Activated naive CD8-positive, alpha-beta T cell (primary cell): ENCODE measurements at regions not wholly inside any gene's neighbourhood (a gene's known extent, or its start where the extent isn't known, plus 50 kb on each side); places are given as distances from the start of the nearest gene placed in this dataset.
"Not testable (repeated sequence)": the region's sequence is repeated elsewhere in the genome, so short reads cannot be mapped to it uniquely, and the experiment has no call there.

Experiments
- H3K27ac Mint-ChIP-seq: one replicate; pipeline ENCODE4 v1.8.0; 2021; ENCODE audit warnings: mixed read lengths
- H3K27me3 Mint-ChIP-seq: one replicate; pipeline ENCODE4 v1.8.0; 2021; ENCODE audit warnings: mixed read lengths
- H3K36me3 Mint-ChIP-seq: one replicate; pipeline ENCODE4 v1.8.0; 2021; ENCODE audit warnings: mixed read lengths
- H3K4me1 Mint-ChIP-seq: one replicate; pipeline ENCODE4 v1.8.0; 2021; ENCODE audit warnings: low read depth, mixed read lengths
- H3K4me3 Mint-ChIP-seq: one replicate; pipeline ENCODE4 v1.8.0; 2021; ENCODE audit warnings: mild to moderate bottlenecking, mixed read lengths
- H3K9me3 Mint-ChIP-seq: one replicate; pipeline ENCODE4 v1.8.0; 2021; ENCODE audit warnings: low read depth, mixed read lengths

DNA sequence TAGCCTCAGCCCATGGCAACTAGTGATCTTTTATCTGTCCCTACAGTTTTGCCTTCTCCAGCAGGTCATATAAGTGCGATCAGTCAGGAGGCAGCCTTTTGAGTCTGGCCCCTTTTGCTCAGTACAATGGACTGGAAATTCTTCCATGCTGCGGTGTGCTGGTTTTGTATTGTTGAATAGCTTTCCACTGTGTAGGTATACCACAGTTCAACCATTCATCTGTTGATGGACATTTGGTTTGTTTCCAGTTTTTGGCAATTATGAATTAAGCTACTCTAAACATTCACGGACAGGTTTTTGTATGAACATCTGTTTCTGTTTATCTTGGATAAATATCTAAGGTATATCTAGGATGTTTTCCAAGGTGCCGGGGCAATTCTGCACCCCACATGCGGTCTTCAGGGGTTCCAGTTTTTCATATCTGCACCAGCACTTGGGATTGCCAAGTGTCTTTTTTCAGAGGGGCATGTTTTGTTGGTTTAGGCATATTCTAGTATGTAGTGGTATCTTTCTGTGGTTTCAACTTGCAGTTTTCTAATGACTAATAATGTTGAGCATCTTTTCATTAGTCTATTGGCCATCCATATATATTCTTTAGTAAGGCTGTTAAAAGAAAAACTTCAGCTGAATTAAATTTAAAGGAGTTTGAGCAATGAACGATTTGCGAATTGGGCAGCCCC, 141.0 kb downstream of the TFAP2C start:
- Mint-ChIP-seq H3K27me3 (no peaks in the 10 kb centered on the region), H3K36me3 (no peaks in the 10 kb centered on the region), H3K27ac (no peak overlapping the region), H3K4me1 (no peaks in the 10 kb centered on the region), H3K4me3 (no peak overlapping the region), H3K9me3 (no peaks in the 10 kb centered on the region)

DNA sequence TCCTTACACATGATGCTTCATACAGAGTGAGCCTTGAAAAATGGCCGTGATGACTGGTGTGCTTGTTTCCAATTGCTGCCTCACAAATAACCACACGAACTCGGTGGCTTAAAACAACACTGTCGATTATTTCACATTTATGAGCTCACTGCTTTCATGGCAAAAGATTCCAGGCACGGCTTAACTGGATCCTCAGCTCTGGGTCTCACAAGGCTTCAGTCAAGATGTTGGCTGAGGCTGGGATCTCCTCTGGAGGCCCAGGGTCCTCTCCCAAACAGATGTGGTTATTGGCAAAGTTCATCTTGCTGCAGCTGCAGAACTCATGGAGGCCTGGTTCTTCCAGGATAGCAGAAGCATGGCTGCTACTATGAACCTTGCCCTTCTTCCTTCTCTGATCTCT, 144.6 kb downstream of the TFAP2C start:
- Mint-ChIP-seq H3K27ac (no peak overlapping the region), H3K36me3 (no peaks in the 10 kb centered on the region), H3K27me3 (no peaks in the 10 kb centered on the region), H3K4me1 (peaks cover 2% of the 10 kb centered on the region), H3K9me3 (no peaks in the 10 kb centered on the region), H3K4me3 (no peak overlapping the region)

DNA sequence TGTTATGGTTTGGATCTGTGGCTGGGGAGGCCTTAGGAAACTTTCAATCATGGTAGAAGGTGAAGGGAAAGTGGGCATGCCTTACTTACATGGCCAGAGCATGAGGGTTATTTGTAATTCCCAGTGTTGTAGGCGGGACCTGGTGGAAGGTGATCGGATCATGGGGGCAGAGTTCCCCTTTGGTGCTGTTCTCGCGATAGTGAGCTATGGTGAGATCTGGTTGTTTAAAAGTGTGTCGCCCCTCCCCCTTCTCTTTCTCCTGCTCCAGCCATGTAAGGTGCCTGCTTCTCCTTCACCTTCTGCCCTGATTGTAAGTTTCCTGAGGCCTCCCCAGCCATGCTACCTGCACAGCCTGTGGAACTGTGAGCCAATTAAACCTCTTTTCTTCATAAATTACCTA, 145.8 kb downstream of the TFAP2C start:
- no peak overlapping the region for H3K27ac Mint-ChIP-seq
- no peak overlapping the region for H3K4me3 Mint-ChIP-seq

DNA sequence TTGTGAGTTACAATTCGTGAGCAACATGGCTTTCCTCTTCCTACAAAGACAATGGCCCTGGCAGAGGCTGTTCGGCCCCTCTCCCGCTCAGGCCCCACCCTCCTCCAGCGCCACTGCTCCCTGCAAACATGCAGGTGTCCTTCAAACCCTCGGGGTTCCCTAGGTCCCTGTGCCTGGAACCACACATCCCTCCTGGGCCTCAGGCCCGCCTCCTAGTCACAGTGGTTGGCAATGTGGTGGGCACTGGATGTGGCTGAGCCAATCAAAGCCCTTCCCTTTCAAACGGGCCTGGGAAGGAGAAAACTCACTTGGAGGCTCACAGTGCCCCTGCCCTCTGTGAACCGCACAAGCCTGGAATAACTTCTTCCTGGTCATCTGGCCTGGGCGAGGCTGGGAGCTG, 147.2 kb downstream of the TFAP2C start:
- no peaks in the 10 kb centered on the region for H3K27me3 Mint-ChIP-seq
- peaks cover 7% of the 10 kb centered on the region for H3K4me1 Mint-ChIP-seq
- H3K27ac Mint-ChIP-seq = no peak overlapping the region
- no peaks in the 10 kb centered on the region for H3K36me3 Mint-ChIP-seq
- no peak overlapping the region for H3K4me3 Mint-ChIP-seq
- H3K9me3 Mint-ChIP-seq = no peaks in the 10 kb centered on the region

More for the DNA sequence above, 145.8 kb downstream of the TFAP2C start:
- no peaks in the 10 kb centered on the region for H3K36me3 Mint-ChIP-seq
- H3K27me3 Mint-ChIP-seq = no peaks in the 10 kb centered on the region
- peaks cover 7% of the 10 kb centered on the region for H3K4me1 Mint-ChIP-seq
- H3K9me3 Mint-ChIP-seq = no peaks in the 10 kb centered on the region

DNA sequence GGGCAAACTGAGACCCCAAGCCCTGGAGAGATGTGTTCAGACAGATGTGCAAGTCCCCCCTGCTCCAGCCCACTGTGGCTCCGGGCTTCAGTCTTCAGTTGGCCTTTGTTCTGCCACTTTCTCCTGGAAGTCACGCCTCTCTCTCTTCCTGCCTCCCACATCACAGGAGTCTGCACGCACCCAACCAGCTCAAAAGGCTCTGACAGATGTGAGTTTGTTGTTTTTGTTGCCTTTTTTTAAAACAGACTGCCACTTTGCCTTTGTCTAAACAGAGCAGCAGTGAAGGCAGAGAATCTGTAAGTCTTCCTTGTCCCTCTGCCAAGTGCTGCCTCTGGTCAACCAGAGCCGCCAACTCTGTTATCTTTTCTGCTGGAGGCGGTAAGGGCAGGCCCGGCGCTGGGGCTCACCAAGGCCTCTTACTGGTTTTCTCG, 149.7 kb downstream of the TFAP2C start:
- peaks cover 7% of the 10 kb centered on the region for H3K4me1 Mint-ChIP-seq
- H3K27ac Mint-ChIP-seq = no peak overlapping the region
- no peaks in the 10 kb centered on the region for H3K36me3 Mint-ChIP-seq
- no peaks in the 10 kb centered on the region for H3K9me3 Mint-ChIP-seq
- no peak overlapping the region for H3K4me3 Mint-ChIP-seq
- peaks cover 4% of the 10 kb centered on the region for H3K27me3 Mint-ChIP-seq

DNA sequence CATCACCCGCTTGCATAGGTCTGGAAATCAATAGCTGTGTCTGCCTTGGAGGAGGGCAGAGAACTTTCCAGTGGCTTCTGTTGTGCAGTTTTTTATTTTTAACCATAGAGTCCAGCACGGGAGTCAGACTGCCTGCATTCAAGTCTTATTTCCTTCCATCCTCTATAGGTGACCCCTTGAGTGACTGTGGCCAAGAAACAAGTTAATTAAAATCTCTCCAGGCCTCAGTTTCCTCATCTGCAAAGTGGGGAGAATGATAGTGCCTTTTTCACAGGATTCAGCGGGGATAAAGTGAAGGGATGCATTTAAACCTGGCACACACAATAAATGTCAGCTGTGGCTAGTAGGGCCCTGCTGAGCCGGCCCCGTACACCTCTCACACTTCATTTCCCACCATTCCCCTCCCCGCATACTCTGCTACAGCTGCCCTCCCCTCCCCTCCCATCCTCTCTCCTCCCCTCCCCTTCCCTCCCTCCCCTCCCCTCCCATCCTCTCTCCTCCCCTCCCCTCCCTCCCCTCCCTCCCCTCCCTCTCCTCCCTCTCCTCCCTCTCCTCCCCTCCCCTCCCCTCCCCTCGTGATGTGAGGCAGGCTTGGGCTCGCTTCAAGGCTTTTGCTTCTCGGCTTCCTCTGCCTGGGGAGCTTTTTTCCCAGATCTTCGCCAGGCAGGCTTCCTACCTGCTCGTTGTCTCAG, 150.5 kb downstream of the TFAP2C start:
- H3K36me3 Mint-ChIP-seq = no peaks in the 10 kb centered on the region
- no peaks in the 10 kb centered on the region for H3K9me3 Mint-ChIP-seq
- H3K4me1 Mint-ChIP-seq = peaks cover 7% of the 10 kb centered on the region
- peaks cover 4% of the 10 kb centered on the region for H3K27me3 Mint-ChIP-seq
- no peak overlapping the region for H3K4me3 Mint-ChIP-seq
- no peak overlapping the region for H3K27ac Mint-ChIP-seq

DNA sequence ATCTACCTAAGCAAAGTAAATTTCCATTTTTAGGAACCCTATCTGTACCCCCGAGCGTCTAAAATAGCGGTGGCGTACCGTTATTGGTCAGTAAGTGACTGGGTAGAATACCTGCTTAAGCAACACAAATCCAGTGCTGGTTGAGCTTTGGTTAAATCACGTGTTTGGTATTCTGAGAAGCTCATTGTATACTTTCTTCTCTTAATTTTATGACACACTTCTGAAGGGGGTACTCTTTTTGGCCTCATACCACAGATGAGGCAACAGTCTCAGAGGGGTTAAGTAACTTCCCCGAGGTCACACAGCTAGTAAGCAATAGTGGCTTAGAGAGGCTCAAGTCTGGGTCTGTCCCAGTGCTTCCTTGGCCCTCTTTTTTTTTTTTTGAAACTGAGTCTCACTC, 151.2 kb downstream of the TFAP2C start:
- Mint-ChIP-seq H3K36me3 (no peaks in the 10 kb centered on the region), H3K4me1 (peaks cover 7% of the 10 kb centered on the region), H3K27me3 (peaks cover 4% of the 10 kb centered on the region), H3K9me3 (no peaks in the 10 kb centered on the region), H3K4me3 (no peak overlapping the region), H3K27ac (no peak overlapping the region)

DNA sequence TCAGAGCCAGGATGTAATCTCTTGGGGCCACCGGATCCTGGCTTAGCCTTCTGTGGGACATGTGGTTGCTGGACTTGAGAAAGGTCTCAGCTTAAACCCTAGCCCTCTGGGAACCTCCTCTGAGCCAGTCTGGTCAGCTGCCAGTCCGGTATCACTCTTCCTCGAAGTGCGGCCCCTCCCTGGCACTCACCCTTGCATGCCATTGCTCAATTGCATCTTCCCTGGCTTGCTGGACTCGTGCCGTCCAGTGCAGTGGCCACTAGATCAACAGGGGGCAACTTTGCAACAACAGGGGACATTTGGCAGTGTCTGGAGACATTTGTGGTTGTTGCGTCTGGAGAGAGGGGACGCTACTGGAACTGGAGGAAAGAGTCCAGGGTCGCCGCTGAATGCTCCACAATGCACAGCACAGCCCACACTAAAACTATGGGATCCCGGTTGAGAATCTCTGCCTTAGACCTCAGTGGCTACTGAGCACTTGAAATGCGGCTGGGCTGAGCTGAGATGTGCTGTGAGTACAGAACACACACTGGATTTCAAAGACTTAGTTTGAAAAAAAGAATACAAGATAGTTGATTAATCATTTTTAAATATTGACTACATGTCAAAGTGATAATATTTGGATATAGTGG, 152.1 kb downstream of the TFAP2C start:
- Mint-ChIP-seq H3K9me3 (no peaks in the 10 kb centered on the region), H3K4me3 (no peak overlapping the region), H3K27ac (no peak overlapping the region), H3K27me3 (peaks cover 6% of the 10 kb centered on the region), H3K36me3 (no peaks in the 10 kb centered on the region), H3K4me1 (peaks cover 7% of the 10 kb centered on the region)

DNA sequence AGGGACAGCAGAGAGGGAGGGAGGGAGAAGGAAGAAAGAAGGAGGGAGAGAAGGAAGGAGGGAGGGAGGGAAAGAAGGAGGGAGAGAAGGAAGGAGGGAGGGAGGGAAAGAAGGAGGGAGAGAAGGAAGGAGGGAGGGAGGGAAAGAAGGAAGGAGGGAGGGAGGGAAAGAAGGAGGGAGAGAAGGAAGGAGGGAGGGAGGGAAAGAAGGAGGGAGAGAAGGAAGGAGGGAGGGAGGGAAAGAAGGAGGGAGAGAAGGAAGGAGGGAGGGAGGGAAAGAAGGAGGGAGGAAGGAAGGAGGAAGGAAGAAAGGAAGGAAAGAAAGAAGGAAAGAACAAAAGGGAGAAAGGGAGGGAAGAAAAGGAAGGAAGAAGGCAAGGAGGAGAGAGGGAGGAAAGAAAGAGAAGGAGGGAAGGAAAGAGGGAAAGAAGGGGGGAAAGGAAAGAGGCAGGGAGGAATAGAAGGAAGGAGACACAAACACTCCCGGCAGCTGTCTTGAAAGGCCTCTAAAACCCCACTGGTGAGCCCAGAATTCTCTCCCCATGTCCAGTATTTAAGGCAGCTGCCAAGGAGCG, 153.0 kb downstream of the TFAP2C start:
- not testable (repeated sequence) for H3K27ac Mint-ChIP-seq, H3K4me3 Mint-ChIP-seq

DNA sequence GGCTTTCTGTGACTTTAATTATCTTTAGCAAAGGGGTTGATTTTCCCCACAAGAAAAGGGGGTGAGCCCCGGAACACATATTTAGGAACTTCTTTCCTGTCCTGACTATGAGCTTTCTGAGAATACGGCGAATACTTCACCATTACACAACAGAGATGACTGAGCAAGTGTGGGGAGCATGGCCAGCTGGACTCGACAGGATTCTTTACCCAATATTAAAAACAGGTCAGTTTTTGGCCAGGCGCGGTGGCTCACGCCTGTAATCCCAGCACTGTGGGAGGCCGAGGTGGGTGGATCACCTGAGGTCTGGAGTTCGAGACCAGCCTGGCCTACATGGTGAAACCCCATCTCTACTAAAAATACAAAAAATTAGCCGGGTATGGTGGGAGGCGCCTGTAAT, 153.7 kb downstream of the TFAP2C start:
- not testable (repeated sequence) for H3K27ac Mint-ChIP-seq, H3K4me1 Mint-ChIP-seq, H3K9me3 Mint-ChIP-seq, H3K27me3 Mint-ChIP-seq, H3K36me3 Mint-ChIP-seq, H3K4me3 Mint-ChIP-seq

More for the DNA sequence above, 153.0 kb downstream of the TFAP2C start:
- not testable (repeated sequence) for H3K9me3 Mint-ChIP-seq, H3K4me1 Mint-ChIP-seq, H3K36me3 Mint-ChIP-seq, H3K27me3 Mint-ChIP-seq

DNA sequence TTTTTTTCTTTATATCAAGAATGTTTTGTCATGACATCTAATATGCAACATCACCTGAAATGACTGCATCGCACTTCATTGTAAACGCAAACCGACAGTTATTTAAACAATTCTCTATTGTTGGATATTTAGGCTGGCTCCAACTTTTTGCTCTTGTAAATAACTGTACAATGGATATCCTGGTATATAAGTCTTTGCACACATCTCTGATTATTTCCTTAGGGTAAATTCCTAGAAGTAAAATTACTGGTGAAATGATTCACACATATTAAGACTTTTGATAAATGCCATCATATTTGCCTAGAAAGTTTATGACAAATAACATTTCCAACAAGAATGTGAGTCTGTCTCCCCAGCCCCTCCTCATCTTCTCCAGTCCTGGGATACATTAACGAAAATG, 154.7 kb downstream of the TFAP2C start:
- H3K36me3 Mint-ChIP-seq = no peaks in the 10 kb centered on the region
- no peak overlapping the region for H3K4me3 Mint-ChIP-seq

DNA sequence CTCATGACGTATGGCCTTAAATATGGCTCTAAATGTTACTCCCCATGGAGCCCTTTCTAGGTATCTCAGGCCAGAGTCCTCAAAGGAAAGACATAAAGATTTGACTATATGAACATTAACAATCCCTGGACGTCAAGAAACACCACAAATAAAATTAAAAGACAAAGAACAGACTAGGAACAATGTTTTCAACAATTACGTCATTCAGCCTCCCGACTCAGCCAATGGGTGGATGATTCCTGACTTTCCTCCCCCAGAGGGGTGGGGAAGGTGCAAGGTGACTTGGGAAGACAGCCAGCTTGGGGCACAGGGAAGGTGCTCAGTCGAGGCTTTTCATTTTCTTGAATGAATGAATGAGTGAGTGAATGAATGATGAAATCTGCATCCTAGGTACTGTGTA, 157.4 kb downstream of the TFAP2C start:
- Mint-ChIP-seq H3K4me1 (no peaks in the 10 kb centered on the region), H3K27me3 (peaks cover 5% of the 10 kb centered on the region), H3K27ac (no peak overlapping the region), H3K9me3 (no peaks in the 10 kb centered on the region), H3K36me3 (no peaks in the 10 kb centered on the region), H3K4me3 (no peak overlapping the region)

More for the DNA sequence above, 154.7 kb downstream of the TFAP2C start:
- Mint-ChIP-seq H3K9me3 (no peaks in the 10 kb centered on the region), H3K4me1 (peaks cover 4% of the 10 kb centered on the region), H3K27me3 (peaks cover 6% of the 10 kb centered on the region), H3K27ac (no peak overlapping the region)

DNA sequence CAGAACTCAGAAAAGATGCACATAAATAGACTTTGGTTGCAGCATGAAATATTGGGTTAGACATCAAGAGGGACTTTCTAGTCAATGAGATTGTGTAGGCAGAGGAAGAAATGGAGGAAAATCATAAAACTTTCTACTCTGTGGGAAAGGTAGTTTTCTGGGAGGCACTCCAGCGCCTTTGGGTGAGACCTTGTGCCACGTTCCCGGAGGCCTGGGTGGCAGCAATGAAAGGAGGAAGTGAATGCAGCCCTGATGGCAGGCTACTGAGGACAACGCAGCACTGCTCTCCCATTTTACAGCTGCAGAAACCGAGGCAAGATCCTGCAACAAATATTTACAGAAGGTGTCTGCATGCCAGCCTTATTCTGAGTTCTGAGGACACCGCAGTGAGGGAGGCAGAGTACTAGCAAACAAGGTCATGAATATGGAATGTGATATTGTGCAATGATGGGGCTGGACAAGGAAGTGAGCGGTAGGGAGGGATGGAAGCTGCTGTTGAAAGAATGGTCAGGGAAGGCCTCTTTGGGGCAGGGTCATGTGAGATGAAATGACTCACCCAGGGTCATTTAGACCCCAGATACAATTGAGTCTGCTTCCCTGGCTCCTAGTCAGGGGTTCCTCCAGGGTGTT, 159.1 kb downstream of the TFAP2C start:
- Mint-ChIP-seq H3K4me1 (no peaks in the 10 kb centered on the region), H3K36me3 (no peaks in the 10 kb centered on the region), H3K27me3 (peaks cover 3% of the 10 kb centered on the region), H3K4me3 (no peak overlapping the region), H3K9me3 (no peaks in the 10 kb centered on the region), H3K27ac (no peak overlapping the region)

DNA sequence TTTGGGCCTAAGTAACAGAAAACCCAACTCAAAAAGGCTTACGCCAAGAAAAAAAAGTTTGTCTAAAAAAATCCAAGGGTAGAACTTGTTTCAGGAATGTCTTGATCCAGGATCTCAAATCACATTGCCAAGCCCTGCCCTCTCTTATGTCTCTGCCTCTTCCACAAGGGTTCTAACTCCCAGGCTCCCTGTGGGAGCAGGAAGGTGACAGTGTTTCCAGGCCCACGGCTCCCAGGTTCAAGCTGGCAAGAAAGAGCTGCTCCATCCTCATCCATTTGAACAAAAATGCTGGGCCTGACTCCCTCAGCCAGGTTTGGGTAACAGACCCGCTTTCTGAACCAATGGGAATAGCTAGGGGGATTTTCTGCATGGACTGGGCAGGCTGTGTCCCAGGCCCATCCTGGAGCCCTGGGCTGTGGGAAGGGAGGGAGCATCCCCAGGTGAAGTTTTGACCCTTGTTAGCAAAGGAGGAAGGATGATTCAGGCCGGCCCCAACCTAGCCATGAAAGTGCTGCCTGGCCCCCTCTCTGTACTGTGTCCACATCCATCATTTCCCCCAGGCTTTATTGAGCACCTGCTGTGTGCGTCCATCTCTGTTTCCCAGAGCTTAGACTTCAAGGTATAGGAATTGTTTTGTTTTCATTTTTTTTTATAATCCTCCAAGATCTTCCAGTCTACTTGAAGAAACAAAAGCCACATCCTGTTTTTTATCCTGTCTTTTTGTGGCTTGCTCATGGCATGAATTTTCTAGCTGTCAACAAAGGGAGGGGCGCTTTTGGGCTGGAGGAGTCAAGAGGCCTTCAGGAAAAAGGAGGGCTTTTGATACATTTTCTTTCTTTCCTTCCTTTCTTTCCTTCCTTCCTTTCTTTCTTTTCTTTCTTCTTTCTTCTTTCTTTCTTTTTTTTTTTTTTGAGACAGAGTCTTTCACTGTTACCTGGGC, 159.8 kb downstream of the TFAP2C start:
- H3K27me3 Mint-ChIP-seq = peaks cover 3% of the 10 kb centered on the region
- no peaks in the 10 kb centered on the region for H3K36me3 Mint-ChIP-seq

More for the DNA sequence above, 159.8 kb downstream of the TFAP2C start:
- no peaks in the 10 kb centered on the region for H3K4me1 Mint-ChIP-seq
- no peaks in the 10 kb centered on the region for H3K9me3 Mint-ChIP-seq
- H3K27ac Mint-ChIP-seq = no peak overlapping the region
- H3K4me3 Mint-ChIP-seq = no peak overlapping the region
